AG10803 (cell line): ENCODE measurements at regions not wholly inside any gene's neighbourhood (a gene's known extent, or its start where the extent isn't known, plus 50 kb on each side); places are given as distances from the start of the nearest gene placed in this dataset.
"Not testable (repeated sequence)": the region's sequence is repeated elsewhere in the genome, so short reads cannot be mapped to it uniquely, and the experiment has no call there.

Source experiments
- DNase-seq: peaks from one replicate; pipeline ENCODE4 v3.0.0; 2010; ENCODE audit warnings: low read depth
- H3K4me3 ChIP-seq: 2 replicates; pipeline ENCODE4 v1.5.1; 2011; ENCODE audit warnings: mild to moderate bottlenecking, low read length, control low read depth
- TF ChIP-seq, protein P1 (sequence below): conservative IDR thresholded peaks from 2 replicates; pipeline ENCODE4 v1.5.1; 2011; ENCODE audit warnings: mild to moderate bottlenecking, low read length, control low read depth, inconsistent platforms

- H3K4me3 ChIP-seq: no peak overlapping the region
- TF ChIP-seq, protein P1, sequence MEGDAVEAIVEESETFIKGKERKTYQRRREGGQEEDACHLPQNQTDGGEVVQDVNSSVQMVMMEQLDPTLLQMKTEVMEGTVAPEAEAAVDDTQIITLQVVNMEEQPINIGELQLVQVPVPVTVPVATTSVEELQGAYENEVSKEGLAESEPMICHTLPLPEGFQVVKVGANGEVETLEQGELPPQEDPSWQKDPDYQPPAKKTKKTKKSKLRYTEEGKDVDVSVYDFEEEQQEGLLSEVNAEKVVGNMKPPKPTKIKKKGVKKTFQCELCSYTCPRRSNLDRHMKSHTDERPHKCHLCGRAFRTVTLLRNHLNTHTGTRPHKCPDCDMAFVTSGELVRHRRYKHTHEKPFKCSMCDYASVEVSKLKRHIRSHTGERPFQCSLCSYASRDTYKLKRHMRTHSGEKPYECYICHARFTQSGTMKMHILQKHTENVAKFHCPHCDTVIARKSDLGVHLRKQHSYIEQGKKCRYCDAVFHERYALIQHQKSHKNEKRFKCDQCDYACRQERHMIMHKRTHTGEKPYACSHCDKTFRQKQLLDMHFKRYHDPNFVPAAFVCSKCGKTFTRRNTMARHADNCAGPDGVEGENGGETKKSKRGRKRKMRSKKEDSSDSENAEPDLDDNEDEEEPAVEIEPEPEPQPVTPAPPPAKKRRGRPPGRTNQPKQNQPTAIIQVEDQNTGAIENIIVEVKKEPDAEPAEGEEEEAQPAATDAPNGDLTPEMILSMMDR: no peak
- DNase-seq: peak; percentile 51
Observed at GRCh38 chr7:73933091-73933490, 72.1 kb downstream of the TMEM270 start.

- no peak overlapping the region for H3K4me3 ChIP-seq
- peak; percentile 73 for DNase-seq
- TF ChIP-seq, protein P1: no peak
Observed at GRCh38 chr7:73936967-73937366, 76.0 kb downstream of the TMEM270 start.

DNA sequence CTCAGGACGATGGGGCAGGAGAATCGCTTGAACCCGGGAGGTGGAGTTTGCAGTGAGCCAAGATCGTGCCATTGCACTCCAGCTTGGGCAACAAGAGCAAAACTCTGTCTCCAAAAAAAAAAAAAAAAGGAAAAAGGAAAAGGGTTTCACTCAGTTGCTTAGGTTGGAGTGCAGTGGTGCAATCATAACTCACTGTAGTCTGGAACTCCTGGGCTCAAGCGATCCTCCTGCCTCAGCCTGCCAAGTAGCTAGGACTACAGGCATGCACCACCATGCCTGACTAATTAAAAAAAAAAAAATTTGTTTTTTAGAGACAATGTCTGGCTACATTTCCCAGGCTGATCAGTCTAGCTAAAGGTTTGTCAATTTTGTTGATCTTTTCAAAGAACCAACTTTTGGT is 76.7 kb downstream of the TMEM270 start:
- peak; percentile 93 for DNase-seq
- not testable (repeated sequence) for H3K4me3 ChIP-seq

DNA sequence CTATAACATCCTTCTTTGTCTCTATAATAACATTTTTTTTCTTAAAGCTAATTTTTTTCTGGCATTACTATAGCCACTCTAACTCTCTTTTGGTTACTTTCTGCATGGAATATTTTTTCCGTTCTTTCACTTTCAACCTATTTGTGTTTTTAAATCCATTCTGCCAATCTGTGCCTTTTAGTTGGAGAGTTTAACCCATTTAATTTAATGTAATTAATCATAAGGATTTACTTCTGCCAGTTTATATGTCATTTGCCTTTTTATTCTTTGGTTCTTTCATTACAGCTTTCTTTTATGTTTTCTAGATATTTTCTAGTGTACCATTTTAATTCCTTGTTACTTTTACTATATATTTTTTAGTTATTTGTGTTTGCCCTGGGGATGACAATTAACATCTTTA is 78.6 kb downstream of the TMEM270 start:
- H3K4me3 ChIP-seq: no peak overlapping the region
- DNase-seq: no peak
- TF ChIP-seq, protein P1: no peak

- no peak for DNase-seq
- no peak overlapping the region for H3K4me3 ChIP-seq
- TF ChIP-seq, protein P1: no peak
Observed at GRCh38 chr7:73940701-73941238, 79.8 kb downstream of the TMEM270 start.

GRCh38 chr7:73941836-73942551 is 81.0 kb downstream of the TMEM270 start:
- peak; percentile 95 for DNase-seq
- TF ChIP-seq, protein P1: peak; percentile 23

GRCh38 chr7:73945022-73945421 is 83.0 kb upstream of the ELN start:
- TF ChIP-seq, protein P1: no peak
- DNase-seq: no peak
- no peak overlapping the region for H3K4me3 ChIP-seq

More at GRCh38 chr7:73941836-73942551, 81.0 kb downstream of the TMEM270 start:
- no peak overlapping the region for H3K4me3 ChIP-seq
